Esophagus muscularis mucosa (tissue), 4 donors: ENCODE measurements at regions not wholly inside any gene's neighbourhood (a gene's known extent, or its start where the extent isn't known, plus 50 kb on each side); places are given as distances from the start of the nearest gene placed in this dataset.

Source experiments
- CTCF ChIP-seq, 3 experiments: fragments of 200-600 bp in 2 of 3; fragments of 450-650 bp in 1 of 3; sonication (generic) in 2 of 3; IDR thresholded peaks; one replicate each; pipeline ENCODE4 v1.5.1; 2017 to 2019; ENCODE audit warnings: antibody characterized with exemption in 3 of 3, mild to moderate bottlenecking in 2 of 3, moderate library complexity in 1 of 3
- EP300 ChIP-seq: sonication (generic); formaldehyde crosslinking; IDR thresholded peaks from one replicate; pipeline ENCODE4 v1.6.1; 2017; ENCODE audit warnings: antibody characterized with exemption
- POLR2A ChIP-seq: fragments of 450-650 bp; IDR thresholded peaks from one replicate; pipeline ENCODE4 v1.6.1; 2017; ENCODE audit warnings: antibody characterized with exemption, moderate library complexity, mild to moderate bottlenecking, low read depth
- POLR2AphosphoS5 ChIP-seq, 2 donors: sonication (generic); formaldehyde crosslinking; IDR thresholded peaks; one replicate each; pipeline ENCODE4 v1.6.1; 2017; ENCODE audit warnings: antibody characterized with exemption in 2 of 2

- TF ChIP-seq POLR2AphosphoS5 (IDR thresholded peaks at IDR 0.05) (no peak), CTCF (IDR thresholded peaks at IDR 0.05) (no peak), POLR2A (no peak), EP300 (no peak)
Measured at GRCh38 chrX:20347481-20347880, 80.8 kb upstream of the RPS6KA3 start.
